GM18505 (cell line): ENCODE measurements at regions not wholly inside any gene's neighbourhood (a gene's known extent, or its start where the extent isn't known, plus 50 kb on each side); places are given as distances from the start of the nearest gene placed in this dataset.
A peak's percentile ranks its signal among the peaks of the same experiment; 100 is the strongest.

Experiments used
- ATAC-seq: cut with Tn5 transposase; IDR thresholded peaks from one replicate; pipeline ENCODE4 v1.9.1; 2021; ENCODE audit not compliant: unreplicated experiment
- POLR2A ChIP-seq: IDR thresholded peaks from 4 replicates; pipeline ENCODE4 v1.6.1; 2011; ENCODE audit warnings: borderline replicate concordance; ENCODE audit not compliant: insufficient read depth, insufficient read length; ENCODE audit errors: extremely low read depth

DNA sequence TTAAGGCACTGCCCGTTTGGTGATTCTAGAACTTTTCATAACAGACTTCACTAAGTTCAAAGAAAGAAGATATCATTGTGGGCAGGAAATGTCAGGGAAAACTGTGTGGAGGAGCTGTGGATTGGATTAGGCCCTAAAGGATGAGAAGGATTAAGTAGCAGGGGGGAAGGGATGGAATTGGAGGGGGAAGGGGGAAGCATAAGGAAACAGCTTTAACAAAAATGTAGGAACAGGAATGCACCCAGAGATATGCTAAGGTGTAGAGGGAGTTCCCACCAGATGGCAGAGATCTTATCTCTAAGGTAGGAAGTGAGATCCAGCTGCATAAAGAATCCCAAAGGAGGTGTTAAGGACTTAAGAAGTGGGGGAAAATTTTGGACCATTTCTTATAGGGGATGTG lies 114.5 kb downstream of the LARP7 start:
- ATAC-seq: no peak
- no peak for TF ChIP-seq POLR2A

DNA sequence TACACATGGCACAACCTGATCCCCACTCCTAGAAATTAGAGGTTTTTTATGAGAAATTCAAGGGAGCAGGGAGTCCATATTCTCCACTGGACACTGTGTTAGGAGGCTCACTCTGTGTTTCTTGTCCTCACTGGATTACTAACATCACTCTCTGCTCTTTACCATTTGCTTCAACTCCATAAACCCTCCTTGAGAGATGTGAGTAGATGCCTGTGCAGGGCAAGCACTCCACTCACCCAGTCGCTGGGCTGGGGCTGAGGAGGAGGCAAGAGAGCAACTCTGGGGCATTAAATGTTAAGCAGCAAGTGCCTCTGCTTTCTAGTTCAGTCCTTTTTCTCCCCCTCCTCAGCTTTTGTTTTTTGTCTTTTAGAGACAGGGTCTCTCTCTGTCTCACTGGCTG lies 115.1 kb downstream of the LARP7 start:
- TF ChIP-seq POLR2A: no peak
- ATAC-seq: no peak

DNA sequence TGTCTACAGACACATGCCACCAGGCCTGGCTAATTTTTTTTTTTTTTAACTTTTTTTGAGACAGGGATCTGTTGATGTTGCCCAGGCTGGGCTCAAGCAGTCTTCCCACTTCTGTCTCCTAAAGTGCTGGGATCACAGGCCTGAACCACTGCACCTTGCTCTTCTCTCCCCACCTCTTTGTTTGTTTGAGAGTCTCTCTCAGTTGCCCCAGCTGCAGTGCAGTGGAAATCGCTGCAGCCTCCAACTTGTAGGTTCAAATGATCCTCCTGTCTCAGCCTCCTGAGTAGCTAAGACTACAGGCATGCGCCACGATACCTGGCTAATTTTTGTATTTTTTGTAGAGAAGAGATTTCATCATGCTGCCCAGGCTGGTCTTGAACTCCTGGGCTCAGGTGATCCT lies 115.6 kb downstream of the LARP7 start:
- TF ChIP-seq POLR2A: no peak
- no peak for ATAC-seq

DNA sequence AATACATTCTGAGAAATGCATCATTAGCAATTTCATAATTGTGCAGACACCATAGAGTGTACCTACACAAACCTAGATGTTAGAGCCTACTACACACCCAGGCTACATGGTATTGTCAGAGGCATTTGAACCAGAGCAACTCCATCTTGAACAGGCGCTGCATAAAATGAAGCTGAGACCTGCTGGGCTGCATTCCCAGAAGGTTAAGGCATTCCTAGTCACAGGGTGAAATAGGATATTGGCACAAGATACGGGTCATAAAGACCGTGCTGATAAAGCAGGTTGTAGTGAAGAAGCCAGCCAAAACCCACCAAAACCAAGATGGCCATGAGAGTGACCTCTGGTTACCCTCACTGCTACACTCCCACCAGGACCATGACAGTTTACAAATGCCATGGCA lies 116.4 kb downstream of the LARP7 start:
- ATAC-seq: no peak
- TF ChIP-seq POLR2A: no peak

DNA sequence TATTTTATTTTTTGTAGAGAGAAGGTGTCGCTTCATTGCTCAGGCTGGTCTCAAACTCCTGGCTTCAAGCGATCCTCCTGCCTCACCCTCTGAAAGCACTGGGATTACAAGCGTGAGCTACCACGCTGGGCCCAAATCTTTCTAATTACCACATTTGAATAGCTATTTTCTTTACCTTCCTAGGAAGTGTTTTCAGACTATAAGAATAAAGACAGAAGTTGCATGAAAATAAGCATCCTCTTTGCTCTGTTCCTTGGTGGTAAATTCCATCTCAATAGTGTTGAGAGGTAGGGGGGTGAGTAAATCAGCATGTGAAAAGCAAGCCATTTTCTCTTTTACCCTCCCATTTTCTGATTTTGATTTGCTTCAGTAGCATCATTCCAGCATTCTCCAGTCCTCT lies 122.4 kb downstream of the LARP7 start:
- ATAC-seq: no peak
- no peak for TF ChIP-seq POLR2A

DNA sequence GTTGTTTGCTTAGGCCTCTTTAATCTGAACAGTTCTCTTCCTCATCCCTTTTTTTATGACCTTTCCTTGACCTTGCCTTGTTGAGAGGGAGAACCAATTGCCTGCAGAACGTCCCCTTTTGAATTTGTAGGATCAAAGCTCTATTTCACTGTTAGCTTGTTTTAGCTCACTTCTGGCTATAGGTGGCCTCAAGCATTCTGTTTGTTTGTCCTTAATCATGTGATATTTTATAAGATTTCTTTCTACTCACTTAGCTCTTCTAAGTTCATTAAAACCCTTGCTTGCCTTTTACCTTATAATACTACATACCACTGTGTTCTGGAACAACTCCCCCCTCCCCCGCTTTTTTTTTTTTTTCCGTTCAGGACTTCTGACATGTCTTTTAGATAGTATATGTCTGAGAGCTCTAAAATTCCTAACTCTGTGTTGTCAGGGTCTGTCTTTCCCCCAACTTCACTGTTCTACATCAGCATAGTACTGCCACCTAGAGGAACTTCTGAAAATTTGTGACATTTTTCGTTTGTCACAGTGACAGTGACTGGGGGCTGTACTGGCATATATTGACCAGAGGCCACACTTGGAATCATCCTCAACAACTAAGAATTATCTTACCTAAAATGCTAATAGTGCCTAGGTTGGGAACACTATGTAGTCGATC lies 128.5 kb downstream of the LARP7 start:
- TF ChIP-seq POLR2A: no peak
- no peak for ATAC-seq

DNA sequence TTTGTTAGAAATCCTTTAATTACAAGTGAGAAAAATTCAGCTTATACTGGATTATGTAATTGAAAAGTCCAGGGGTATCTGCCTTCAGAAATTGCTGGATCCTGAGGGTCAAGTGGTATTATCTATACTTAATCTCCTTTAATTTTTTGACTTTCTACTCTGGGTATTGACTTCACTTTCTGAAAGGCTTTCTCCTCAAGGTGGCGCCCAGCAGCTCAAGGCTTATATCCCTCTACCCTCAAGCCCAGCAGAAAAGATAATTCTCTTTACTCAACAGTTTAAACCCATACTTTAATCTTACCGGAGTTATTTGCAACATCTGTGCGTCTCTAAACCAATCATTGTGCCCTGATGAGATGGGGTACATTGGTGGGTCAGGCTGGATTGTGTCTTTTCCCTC lies 129.5 kb downstream of the LARP7 start:
- no peak for ATAC-seq
- no peak for TF ChIP-seq POLR2A

DNA sequence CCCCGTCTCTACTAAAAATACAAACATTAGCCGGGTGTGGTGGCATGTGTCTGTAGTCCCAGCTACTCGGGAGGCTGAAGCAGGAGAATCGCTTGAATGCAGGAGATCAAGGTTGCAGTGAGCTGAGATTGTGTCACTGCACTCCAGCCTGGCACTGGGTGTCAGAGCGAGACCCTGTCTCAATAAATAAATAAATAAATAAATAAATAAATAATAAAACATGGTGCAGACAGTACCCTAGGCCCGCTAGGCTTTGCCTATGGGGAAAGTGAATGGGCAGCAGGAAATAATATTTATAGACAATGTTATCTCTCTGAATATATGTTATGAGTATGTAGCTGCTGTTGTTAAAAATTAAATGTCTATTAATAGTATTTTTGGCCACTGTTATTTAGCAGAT lies 130.4 kb downstream of the LARP7 start:
- TF ChIP-seq POLR2A: no peak

DNA sequence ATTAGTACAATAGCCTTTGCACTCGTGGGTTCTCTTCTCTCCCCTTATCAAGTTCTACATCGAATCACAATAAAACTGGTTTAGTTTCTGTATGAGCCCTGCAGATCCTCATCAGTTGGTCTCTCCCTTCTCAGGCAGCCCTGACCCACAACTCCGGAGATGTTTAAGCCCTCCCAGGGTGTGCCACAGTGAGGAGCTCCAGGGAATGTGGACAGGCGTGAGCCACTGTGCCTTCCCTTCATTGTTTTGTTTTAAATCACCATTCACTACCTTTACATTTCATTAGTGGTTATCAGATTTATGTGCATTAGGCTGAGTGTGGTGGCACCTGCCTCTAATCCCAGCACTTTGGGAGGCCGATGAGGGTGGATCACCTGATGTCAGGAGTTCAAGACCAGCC lies 133.2 kb downstream of the LARP7 start:
- no peak for ATAC-seq
- no peak for TF ChIP-seq POLR2A

More for the DNA sequence above, 130.4 kb downstream of the LARP7 start:
- no peak for ATAC-seq

DNA sequence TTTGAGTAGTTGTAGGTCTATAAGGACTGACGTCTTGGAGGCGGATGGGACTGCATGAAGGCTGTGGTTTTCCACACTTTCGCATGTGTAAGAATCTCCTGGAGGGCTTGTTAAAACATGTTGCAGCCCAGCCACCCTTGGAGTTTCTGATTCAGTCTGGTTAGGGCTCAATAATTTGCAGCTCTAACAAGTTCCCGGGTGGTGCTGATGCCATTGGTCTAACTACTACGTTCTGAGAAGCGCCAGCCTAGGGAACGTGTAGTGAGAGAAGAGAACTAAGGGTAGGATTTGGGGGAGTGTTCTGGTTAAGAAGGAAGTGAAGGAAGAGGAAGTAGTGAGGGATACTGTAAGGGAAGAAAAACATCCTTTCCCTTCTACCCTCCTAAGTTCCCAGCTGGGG lies 138.9 kb downstream of the LARP7 start:
- TF ChIP-seq POLR2A: no peak
- ATAC-seq: no peak

DNA sequence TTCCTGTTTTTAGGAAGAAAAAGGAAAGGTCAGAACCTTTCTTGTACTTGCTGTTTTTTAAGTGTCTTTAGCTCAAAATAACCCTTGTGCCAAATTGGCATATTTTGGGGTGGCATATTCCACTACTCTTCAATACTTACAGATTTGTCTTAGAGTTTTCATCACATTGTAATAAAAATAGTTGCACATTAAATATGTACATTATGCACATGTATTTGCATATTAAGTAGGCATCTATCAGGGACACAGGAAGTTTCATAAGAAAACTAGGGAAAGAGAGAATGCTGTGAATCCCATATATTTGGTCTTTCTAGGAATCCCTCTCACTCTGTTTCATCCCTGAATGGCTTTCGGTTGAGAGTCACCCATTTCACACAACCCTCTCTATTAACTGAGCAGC lies 139.6 kb downstream of the LARP7 start:
- no peak for ATAC-seq
- TF ChIP-seq POLR2A: no peak

DNA sequence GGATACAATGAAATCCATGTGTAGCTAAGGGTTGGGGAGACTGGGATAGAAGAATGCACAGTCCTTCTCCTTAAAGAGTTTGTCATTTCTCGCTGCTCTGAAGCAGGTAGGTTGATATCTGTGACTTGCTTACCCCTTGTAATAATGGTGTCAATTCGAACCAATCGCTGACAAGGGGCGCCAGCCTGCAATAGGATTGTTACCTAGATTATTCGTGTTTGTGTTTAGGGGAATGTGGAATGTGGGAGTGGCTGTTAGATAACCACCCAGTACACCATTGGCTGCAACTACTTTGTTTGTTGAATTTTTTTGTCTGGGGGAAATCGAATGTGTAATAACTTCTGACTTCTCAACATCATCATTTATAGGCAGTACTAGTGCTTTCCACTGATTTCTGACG lies 141.6 kb downstream of the LARP7 start:
- no peak for TF ChIP-seq POLR2A
- no peak for ATAC-seq

DNA sequence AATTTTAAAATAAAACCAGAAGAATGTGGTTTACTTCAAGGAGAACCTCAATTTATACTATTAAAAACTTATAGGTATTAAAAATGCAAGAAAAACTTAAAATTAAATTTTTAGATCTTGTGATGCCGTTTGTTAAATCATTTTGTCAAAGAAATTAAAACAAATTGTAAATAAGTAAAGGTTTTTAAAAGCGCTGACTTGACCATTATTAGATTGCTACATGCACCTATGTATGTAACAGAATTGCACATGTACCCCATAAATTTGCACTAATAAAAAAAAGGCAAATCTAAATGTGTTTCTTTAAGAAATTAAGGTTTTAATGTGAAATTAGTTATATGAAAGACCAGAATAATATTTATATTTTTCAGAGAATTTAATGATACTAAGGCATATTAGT lies 156.1 kb downstream of the LARP7 start:
- ATAC-seq: no peak
- no peak for TF ChIP-seq POLR2A

DNA sequence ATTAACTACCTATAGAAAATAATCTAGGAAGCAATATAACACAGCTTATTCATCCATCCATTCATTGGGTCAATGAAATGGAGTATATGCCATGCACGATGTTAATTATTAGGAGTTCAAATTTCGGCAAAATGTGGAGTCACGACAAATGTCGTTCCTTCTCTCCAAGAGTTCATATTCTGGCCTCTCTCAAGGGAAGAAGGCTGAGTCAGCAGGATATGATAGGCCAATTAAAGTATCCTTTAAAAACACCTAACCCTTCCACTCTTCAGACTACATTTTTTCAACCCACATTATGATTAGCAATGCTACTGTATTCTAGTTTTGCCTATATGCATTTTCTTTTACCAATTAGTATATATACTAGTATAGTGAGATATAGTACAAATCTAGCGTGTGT lies 163.1 kb downstream of the LARP7 start:
- no peak for ATAC-seq
- no peak for TF ChIP-seq POLR2A

DNA sequence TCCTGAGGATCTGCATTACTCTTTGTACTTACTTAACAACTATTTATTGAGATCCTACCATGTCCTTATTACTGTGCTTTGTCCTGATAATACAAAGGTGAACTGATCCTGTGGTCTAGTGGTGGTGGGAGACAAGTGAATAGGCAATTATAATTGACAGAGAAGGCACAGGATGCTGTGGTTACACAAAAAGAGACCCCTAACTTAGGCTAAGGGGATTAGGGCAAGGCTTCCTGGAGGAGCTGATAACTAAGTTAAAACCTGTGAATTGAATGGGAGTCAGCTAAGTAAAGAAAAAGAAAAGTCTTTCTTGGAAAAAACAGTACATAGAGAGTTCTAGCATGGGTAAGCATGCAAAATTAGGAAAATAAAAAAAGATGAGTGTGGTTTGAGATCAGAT lies 164.4 kb downstream of the LARP7 start:
- TF ChIP-seq POLR2A: no peak
- ATAC-seq: no peak

DNA sequence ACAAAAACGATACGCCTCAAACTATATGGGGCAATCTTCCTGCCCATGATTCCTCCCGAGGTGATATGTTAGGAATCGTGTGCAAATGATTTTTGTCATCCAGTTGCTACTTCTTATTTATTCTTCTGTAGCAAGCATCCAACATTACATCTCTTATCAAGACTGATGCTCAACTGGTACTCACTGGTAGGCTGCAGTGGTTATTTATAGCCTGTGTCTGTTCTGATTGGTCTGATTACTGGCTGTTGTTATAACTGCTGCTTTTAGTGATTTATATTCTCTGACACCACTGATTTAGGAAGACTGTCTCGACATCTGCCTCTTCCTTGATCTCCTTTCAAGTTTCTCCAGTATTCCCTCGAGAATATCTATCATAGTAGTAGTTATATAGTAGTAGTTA lies 165.8 kb downstream of the LARP7 start:
- ATAC-seq: no peak
- no peak for TF ChIP-seq POLR2A

DNA sequence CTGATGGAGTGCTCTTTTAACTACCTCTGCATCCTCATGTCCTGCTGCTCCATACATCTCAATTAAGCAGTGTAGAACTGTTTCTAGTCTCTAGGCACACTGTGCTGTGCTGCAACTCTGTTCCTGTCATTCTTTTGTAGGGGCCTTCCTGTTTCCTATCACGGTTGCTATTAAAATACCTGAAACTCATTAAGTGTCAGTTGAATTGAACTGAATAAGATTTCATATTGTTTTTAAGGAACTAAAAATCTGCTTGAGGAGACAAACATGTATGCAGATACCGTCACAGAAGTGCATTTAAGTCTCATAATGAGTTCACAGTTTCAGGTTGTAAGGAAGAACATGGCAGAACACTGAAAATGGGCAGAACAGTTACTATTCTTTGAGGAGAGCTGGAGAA lies 170.1 kb downstream of the LARP7 start:
- no peak for TF ChIP-seq POLR2A
- peak; percentile 85 for ATAC-seq
